ENCODE measurements at regions not wholly inside any gene's neighbourhood (a gene's known extent, or its start where the extent isn't known, plus 50 kb on each side); places are given as distances from the start of the nearest gene placed in this dataset.
"Not testable (repeated sequence)": the region's sequence is repeated elsewhere in the genome, so short reads cannot be mapped to it uniquely, and the experiment has no call there.

DNA sequence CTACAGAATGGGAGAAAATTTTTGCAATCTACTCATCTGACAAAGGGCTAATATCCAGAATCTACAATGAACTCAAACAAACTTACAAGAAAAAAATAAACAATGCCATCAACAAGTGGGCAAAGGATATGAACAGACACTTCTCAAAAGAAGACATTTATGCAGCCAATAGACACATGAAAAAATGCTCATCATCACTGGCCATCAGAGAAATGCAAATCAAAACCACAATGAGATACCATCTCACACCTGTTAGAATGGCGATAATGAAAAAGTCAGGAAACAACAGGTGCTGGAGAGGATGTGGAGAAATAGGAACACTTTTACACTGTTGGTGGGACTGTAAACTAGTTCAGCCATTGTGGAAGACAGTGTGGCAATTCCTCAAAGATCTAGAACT, 60.3 kb upstream of the XAGE2 start:
- H4K91ac ChIP-seq (ENCODE audit: low read depth, low read length, poor library complexity); H2BK120ac ChIP-seq (ENCODE audit: low read depth, low read length): not testable (repeated sequence)
- no CpG with 5 or more reads among the region's 1 CpG for WGBS, 2 donors (ENCODE audit: extremely low coverage in 2 of 2, insufficient read length in 2 of 2, insufficient replicate concordance in 1 of 2)

More for the DNA sequence above, 60.3 kb upstream of the XAGE2 start:
- not testable (repeated sequence) for H3K4me3 ChIP-seq (ENCODE audit: low read length in 2 of 2); H3K14ac ChIP-seq (ENCODE audit: low read length); DNase-seq (ENCODE audit: low spot score); H2BK5ac ChIP-seq (ENCODE audit: low read length); H3K4me1 ChIP-seq (ENCODE audit: control insufficient read depth in 2 of 2, insufficient read depth in 1 of 2, low read depth in 1 of 2, low read length in 2 of 2); H3K9me3 ChIP-seq (replicated peaks in 1 of 2; ENCODE audit: control insufficient read depth in 2 of 2, insufficient read depth in 1 of 2, low read depth in 1 of 2, low read length in 2 of 2); H3K27ac ChIP-seq (replicated peaks; ENCODE audit: low read length); H2BK12ac ChIP-seq (ENCODE audit: low read length); H3K4me2 ChIP-seq (ENCODE audit: insufficient read depth, low read length, poor library complexity, severe bottlenecking); H3K23ac ChIP-seq (ENCODE audit: low read depth, low read length, poor library complexity); H3K27me3 ChIP-seq (ENCODE audit: control insufficient read depth in 3 of 3, insufficient read depth in 3 of 3, low read depth in 1 of 3, low read length in 3 of 3); H3K18ac ChIP-seq (ENCODE audit: low read length); H2AFZ ChIP-seq (ENCODE audit: low read length); H2BK15ac ChIP-seq (ENCODE audit: low read length); H2AK5ac ChIP-seq (ENCODE audit: low read depth, low read length); H3K4ac ChIP-seq (ENCODE audit: low read length); H4K8ac ChIP-seq (ENCODE audit: low read depth, low read length); H3K9ac ChIP-seq (ENCODE audit: low read depth, low read length, poor library complexity); H3K79me1 ChIP-seq (ENCODE audit: low read depth, low read length); H3K36me3 ChIP-seq (replicated peaks in 1 of 2; ENCODE audit: control insufficient read depth in 2 of 2, insufficient read depth in 2 of 2, low read length in 2 of 2)
